Testis (tissue), 2 donors: ENCODE measurements at regions not wholly inside any gene's neighbourhood (a gene's known extent, or its start where the extent isn't known, plus 50 kb on each side); places are given as distances from the start of the nearest gene placed in this dataset.

Source experiments
- CTCF ChIP-seq, 3 experiments: fragments of 450-650 bp in 2 of 3; fragments of 200-600 bp in 1 of 3; sonication (generic) in 1 of 3; IDR thresholded peaks; one replicate each; pipeline ENCODE4 v1.5.1; 2016 to 2019; ENCODE audit warnings: antibody characterized with exemption in 3 of 3, mild to moderate bottlenecking in 2 of 3, moderate library complexity in 1 of 3
- POLR2A ChIP-seq: fragments of 450-650 bp; IDR thresholded peaks from one replicate; pipeline ENCODE4 v1.6.1; 2017; ENCODE audit warnings: antibody characterized with exemption, mild to moderate bottlenecking, moderate library complexity

DNA sequence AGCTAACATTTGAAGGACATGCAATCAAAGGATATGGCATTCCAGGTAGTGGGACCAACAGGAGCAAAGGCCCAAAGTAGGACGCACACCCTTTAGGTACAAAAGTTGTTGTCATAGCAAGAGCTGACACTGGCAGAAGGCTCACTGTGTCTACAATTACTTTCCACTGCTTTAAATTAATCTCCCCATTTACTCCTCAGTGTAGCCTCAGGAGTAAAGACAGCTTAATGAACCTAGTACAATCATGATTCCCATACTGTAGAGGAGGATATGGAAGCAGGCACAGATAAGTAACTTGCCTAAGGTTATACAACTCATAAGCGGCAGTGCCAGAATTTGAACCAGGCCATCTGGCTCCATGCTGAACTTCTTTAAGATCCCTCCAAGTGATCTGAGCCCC is 212.9 kb upstream of the SFSWAP start:
- TF ChIP-seq CTCF (IDR thresholded peaks at IDR 0.05) (no peak), POLR2A (no peak)
